SHP77 (cell line): ENCODE measurements at regions not wholly inside any gene's neighbourhood (a gene's known extent, or its start where the extent isn't known, plus 50 kb on each side); places are given as distances from the start of the nearest gene placed in this dataset.

ENCODE experiments used
- DNase-seq, 2 experiments: peaks; one replicate each; lab custom pipeline; 2025; lab: John Stamatoyannopoulos, UW

GRCh38 chr7:10121631-10122030 lies 852.0 kb upstream of the PHF14 start:
- peak; percentile 43 to 49 for DNase-seq

GRCh38 chr7:10122551-10123100 lies 851.0 kb upstream of the PHF14 start:
- peak; percentile 85 to 93 for DNase-seq

GRCh38 chr7:10128748-10129147 lies 844.9 kb upstream of the PHF14 start:
- peak in 1 of 2 experiments; percentile 14 for DNase-seq

- DNase-seq: no peak
These were observed 835.4 kb upstream of the PHF14 start for GRCh38 chr7:10138087-10138854.

- DNase-seq: no peak
These were observed 827.4 kb upstream of the PHF14 start for GRCh38 chr7:10146271-10146670.

- DNase-seq: no peak
These were observed 816.7 kb upstream of the PHF14 start for GRCh38 chr7:10156972-10157371.

- peak; percentile 95 to 98 for DNase-seq
These were observed 791.7 kb upstream of the PHF14 start for GRCh38 chr7:10181996-10182395.

- DNase-seq: no peak
These were observed 781.6 kb upstream of the PHF14 start for GRCh38 chr7:10192074-10192473.

GRCh38 chr7:10205696-10206095 lies 768.0 kb upstream of the PHF14 start:
- no peak for DNase-seq

GRCh38 chr7:10210000-10210399 lies 763.7 kb upstream of the PHF14 start:
- DNase-seq: no peak

- DNase-seq: no peak
These were observed 762.7 kb upstream of the PHF14 start for GRCh38 chr7:10211016-10211415.

GRCh38 chr7:10211861-10212260 lies 761.8 kb upstream of the PHF14 start:
- no peak for DNase-seq

GRCh38 chr7:10212649-10213048 lies 761.0 kb upstream of the PHF14 start:
- DNase-seq: no peak

GRCh38 chr7:10216462-10216861 lies 757.2 kb upstream of the PHF14 start:
- no peak for DNase-seq

- no peak for DNase-seq
These were observed 752.6 kb upstream of the PHF14 start for GRCh38 chr7:10221084-10221483.

- DNase-seq: no peak
These were observed 750.7 kb upstream of the PHF14 start for GRCh38 chr7:10222976-10223375.

- DNase-seq: no peak
These were observed 748.4 kb upstream of the PHF14 start for GRCh38 chr7:10225275-10225674.

- peak; percentile 13 to 56 for DNase-seq
These were observed 736.4 kb upstream of the PHF14 start for GRCh38 chr7:10237306-10237705.

- no peak for DNase-seq
These were observed 735.0 kb upstream of the PHF14 start for GRCh38 chr7:10238641-10239040.

GRCh38 chr7:10239695-10240345 lies 733.9 kb upstream of the PHF14 start:
- no peak for DNase-seq

- DNase-seq: no peak
These were observed 728.3 kb upstream of the PHF14 start for GRCh38 chr7:10245406-10245805.

- no peak for DNase-seq
These were observed 716.2 kb upstream of the PHF14 start for GRCh38 chr7:10257438-10257837.

- DNase-seq: no peak
These were observed 706.7 kb upstream of the PHF14 start for GRCh38 chr7:10266976-10267375.
